Ecto neural progenitor cell (in vitro differentiated cells): ENCODE measurements at regions not wholly inside any gene's neighbourhood (a gene's known extent, or its start where the extent isn't known, plus 50 kb on each side); places are given as distances from the start of the nearest gene placed in this dataset.

Experiments
- DNase-seq: peaks from one replicate; pipeline ENCODE4 v3.0.0-alpha.2; 2018; ENCODE audit warnings: low spot score

DNA sequence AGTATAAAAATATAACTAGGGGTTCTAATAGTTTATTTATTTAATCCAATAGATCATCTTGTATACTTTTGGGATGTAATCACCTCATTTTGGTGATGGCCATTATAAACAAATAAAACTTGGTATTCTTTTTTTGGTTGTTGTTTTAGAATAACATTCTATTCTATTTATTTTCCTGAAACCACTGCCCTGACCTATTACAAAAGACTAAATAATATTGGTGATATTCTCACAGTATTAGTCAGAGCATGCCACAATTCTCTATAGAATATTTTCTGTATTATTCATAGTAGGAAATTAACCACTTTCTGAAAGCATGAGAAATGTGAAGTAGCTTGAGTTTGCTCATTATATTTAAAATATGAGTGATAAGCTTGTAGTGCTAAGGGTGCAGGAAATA is 54.1 kb upstream of the LRRC7 start:
- DNase-seq, result no peak
